ENCODE measurements at regions not wholly inside any gene's neighbourhood (a gene's known extent, or its start where the extent isn't known, plus 50 kb on each side); places are given as distances from the start of the nearest gene placed in this dataset.

DNA sequence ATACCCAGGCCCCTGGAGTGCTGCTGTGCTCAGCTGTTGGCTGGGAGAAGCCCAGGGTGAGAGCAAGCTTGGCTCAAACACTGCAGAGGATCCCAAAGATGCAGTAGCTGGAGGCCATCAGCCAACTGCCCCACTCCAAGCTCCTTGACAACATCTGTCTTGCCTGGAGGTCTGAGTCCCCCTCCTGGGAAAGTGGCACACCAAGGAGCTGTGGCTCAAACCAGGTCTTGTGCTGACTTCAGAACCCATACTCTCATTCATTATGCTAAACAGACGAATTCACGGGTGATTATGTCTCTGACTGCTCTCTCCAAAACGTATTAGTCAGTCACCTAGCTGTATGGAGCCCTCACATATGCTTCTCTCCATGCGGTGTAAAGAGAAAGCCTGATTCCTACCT lies 206.1 kb downstream of the TTC32 start:
- H3K9me3 ChIP-seq: no peaks in the 10 kb centered on the region
- no peaks in the 10 kb centered on the region for H3K27me3 ChIP-seq
- DNase-seq: no peak
- intact Hi-C loops (cut with DNase I): no loop called here
- TF ChIP-seq, protein P1, sequence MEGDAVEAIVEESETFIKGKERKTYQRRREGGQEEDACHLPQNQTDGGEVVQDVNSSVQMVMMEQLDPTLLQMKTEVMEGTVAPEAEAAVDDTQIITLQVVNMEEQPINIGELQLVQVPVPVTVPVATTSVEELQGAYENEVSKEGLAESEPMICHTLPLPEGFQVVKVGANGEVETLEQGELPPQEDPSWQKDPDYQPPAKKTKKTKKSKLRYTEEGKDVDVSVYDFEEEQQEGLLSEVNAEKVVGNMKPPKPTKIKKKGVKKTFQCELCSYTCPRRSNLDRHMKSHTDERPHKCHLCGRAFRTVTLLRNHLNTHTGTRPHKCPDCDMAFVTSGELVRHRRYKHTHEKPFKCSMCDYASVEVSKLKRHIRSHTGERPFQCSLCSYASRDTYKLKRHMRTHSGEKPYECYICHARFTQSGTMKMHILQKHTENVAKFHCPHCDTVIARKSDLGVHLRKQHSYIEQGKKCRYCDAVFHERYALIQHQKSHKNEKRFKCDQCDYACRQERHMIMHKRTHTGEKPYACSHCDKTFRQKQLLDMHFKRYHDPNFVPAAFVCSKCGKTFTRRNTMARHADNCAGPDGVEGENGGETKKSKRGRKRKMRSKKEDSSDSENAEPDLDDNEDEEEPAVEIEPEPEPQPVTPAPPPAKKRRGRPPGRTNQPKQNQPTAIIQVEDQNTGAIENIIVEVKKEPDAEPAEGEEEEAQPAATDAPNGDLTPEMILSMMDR (IDR thresholded peaks at IDR 0.05): no peak
- H3K27ac ChIP-seq: no peak overlapping the region
- WGBS, 2 donors: 81 to 83% methylated on average over 3 of the region's 4 CpGs
- no peak overlapping the region for H3K4me3 ChIP-seq
- no peaks in the 10 kb centered on the region for H3K36me3 ChIP-seq
- H3K4me1 ChIP-seq: no peaks in the 10 kb centered on the region

DNA sequence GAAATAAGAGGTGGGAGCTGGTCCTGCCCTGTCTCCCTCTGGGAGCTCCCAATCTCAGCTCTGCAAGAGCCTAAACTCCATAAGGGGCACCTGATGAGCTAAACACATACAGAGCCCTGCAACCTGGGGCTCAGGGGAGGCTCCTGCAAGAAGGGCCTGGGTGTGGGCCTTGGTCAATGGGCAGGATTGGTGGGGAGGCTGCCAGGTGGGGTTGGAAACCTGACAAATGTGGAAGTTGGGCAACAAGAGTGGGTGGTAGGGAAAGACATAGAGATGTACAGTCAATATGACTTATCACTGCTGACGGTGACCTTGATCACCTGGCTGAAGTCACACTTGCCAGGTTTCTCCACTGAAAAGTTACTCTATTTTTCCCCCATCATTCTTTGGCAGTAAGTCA lies 209.9 kb downstream of the TTC32 start:
- Histone ChIP-seq H3K4me1 (no peaks in the 10 kb centered on the region), H3K27ac (no peak overlapping the region), H3K27me3 (no peaks in the 10 kb centered on the region), H3K4me3 (no peak overlapping the region), H3K36me3 (no peaks in the 10 kb centered on the region), H3K9me3 (no peaks in the 10 kb centered on the region)
- DNase-seq: no peak
- intact Hi-C loops (cut with DNase I): no loop called here
- WGBS, 2 donors: 81 to 84% methylated on average over 1 of the region's 1 CpG
- TF ChIP-seq, protein P1 (IDR thresholded peaks at IDR 0.05): no peak
- TF ChIP-seq POLR2A (IDR thresholded peaks at IDR 0.05): no peak

DNA sequence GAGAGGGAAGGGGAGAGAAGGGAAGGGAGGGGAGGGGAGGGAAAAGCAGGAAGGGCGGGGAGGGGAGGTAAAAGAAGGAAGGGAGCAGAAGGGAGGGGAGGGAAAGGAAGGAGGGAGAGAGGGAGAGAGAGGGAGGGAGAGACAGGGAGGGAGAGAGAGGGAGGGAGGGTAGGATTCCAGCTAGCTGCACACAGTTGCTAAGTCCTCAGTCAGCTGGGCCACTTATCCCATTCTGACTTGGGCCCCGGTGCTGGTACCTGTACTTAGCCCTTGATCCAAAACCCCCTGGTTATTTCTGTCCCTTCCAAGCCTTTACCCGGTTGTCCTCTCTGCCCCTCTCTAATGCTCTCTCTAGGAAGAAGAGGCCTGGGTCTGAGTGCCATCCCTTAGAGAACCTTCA lies 211.4 kb downstream of the TTC32 start:
- no peaks in the 10 kb centered on the region for H3K36me3 ChIP-seq
- no peaks in the 10 kb centered on the region for H3K27me3 ChIP-seq
- H3K27ac ChIP-seq: no peak overlapping the region
- no peaks in the 10 kb centered on the region for H3K9me3 ChIP-seq
- 77 to 89% methylated on average over 2 to 3 of the region's 3 CpGs for WGBS, 2 donors
- intact Hi-C loops (cut with DNase I): no loop called here
- H3K4me3 ChIP-seq: no peak overlapping the region
- H3K4me1 ChIP-seq: no peaks in the 10 kb centered on the region
- no peak for DNase-seq
- no peak for TF ChIP-seq POLR2A (IDR thresholded peaks at IDR 0.05)
- TF ChIP-seq, protein P1 (IDR thresholded peaks at IDR 0.05): no peak

DNA sequence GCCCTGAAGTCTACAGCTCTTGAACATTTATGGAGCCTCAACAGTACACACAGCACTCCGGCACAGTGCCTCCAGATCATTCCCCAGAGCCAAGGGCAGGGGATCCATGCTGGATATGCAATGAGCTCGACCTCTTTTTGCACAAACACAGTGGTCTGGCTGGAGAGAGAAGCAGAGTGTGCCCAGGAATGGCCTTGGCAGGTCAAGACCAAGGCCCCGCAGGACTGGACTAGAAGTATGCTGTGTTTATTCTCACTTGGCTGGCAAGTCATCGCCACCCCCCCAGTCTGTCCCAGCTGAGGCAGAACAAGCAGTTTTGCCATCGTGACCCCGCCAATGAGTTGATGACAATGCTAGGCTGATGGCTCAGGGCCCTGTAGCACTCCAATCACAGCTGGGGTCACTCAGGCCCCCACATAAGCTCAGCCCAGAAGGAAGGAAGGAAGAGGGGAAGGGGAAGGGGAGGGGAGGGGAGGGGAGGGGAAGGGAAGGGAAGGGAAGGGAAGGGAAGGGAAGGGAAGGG lies 212.1 kb downstream of the TTC32 start:
- Histone ChIP-seq H3K27ac (no peak overlapping the region), H3K36me3 (no peaks in the 10 kb centered on the region), H3K4me3 (no peak overlapping the region), H3K4me1 (no peaks in the 10 kb centered on the region), H3K9me3 (no peaks in the 10 kb centered on the region), H3K27me3 (no peaks in the 10 kb centered on the region)
- WGBS, 2 donors: 69 to 100% methylated on average over 1 to 3 of the region's 6 CpGs
- TF ChIP-seq, protein P1 (IDR thresholded peaks at IDR 0.05): no peak
- TF ChIP-seq POLR2A (IDR thresholded peaks at IDR 0.05): no peak
- no peak for DNase-seq
- intact Hi-C loops (cut with DNase I): no loop called here

DNA sequence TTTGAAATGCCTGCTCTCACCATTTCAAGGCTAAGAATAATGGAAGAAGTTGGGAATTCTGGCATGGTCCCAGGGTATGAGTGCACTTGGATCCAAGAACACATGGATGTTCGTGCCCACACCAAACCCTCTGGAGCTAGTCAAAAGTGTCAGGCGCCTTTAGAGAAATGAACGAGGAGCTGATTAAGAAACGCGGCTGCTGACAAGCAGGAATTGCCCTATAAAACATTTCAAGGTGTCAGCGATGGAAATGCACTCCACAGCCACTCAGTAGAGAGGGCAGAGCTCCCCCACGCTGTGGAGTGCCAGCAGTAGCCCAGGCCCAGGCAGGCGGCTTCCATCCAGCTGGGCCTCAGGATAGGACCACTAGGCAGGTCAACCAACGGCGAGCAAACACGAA lies 213.7 kb downstream of the TTC32 start:
- H3K27me3 ChIP-seq: no peaks in the 10 kb centered on the region
- H3K27ac ChIP-seq: no peak overlapping the region
- H3K4me1 ChIP-seq: no peaks in the 10 kb centered on the region
- DNase-seq: no peak
- 84 to 91% methylated on average over 11 of the region's 11 CpGs for WGBS, 2 donors
- no peaks in the 10 kb centered on the region for H3K36me3 ChIP-seq
- TF ChIP-seq, protein P1 (IDR thresholded peaks at IDR 0.05): no peak
- no peak for TF ChIP-seq POLR2A (IDR thresholded peaks at IDR 0.05)
- intact Hi-C loops (cut with DNase I): no loop called here
- no peaks in the 10 kb centered on the region for H3K9me3 ChIP-seq
- H3K4me3 ChIP-seq: no peak overlapping the region

Data from esophagus squamous epithelium (tissue), 5 donors.